HepG2 (cell line): ENCODE measurements at regions not wholly inside any gene's neighbourhood (a gene's known extent, or its start where the extent isn't known, plus 50 kb on each side); places are given as distances from the start of the nearest gene placed in this dataset.

Experiments
- ATAC-seq: fragments of 200-7000 bp; cut with Tn5 transposase; 3 replicates; pipeline ENCODE4 v1.9.1; 2020; ENCODE audit warnings: mild to moderate bottlenecking, moderate library complexity
- BruUV-seq: library from RNA; stranded (reverse); fragments of 400-500 nt; replicated peaks from 2 replicates; lab custom pipeline; 2021; lab: Mats Ljungman, UMichigan
- CTCF ChIA-PET: fragments of 300-600 bp; formaldehyde crosslinking; extraction: SDS; loops from one replicate; lab custom pipeline; 2021; ENCODE audit warnings: low total read pairs, inconsistent platforms, low intra/inter-chr PET ratio; lab: Yijun Ruan, JAX
- POLR2A ChIA-PET: fragments of 350-600 bp; sonication (Branson Sonifier 250); formaldehyde crosslinking; loops from one replicate; lab custom pipeline; 2020; ENCODE audit warnings: antibody characterized with exemption, inconsistent platforms; lab: Yijun Ruan, JAX
- DNase-seq: peaks from one replicate; pipeline ENCODE4 v3.0.0-alpha.2; 2015; ENCODE audit warnings: low spot score
- FAIRE-seq: peaks from 3 replicates; lab custom pipeline; 2011; peaks lifted over from hg19 to GRCh38; lab: Jason Lieb, UNC
- H2AFZ ChIP-seq: one replicate; pipeline ENCODE4 v1.6.1; 2011; ENCODE audit warnings: low read length, inconsistent platforms
- H3K27ac ChIP-seq: fragments of 300-600 bp; 3 replicates; pipeline ENCODE4 v1.8.0; 2011; ENCODE audit warnings: mixed run types, mild to moderate bottlenecking, mixed read lengths, low read length, inconsistent platforms; ENCODE audit not compliant: insufficient read depth; ENCODE audit errors: extremely low read length
- H3K27me3 ChIP-seq, 2 experiments: fragments of 200-600 bp in 1 of 2; 2 replicates in 1 of 2; 3 replicates in 1 of 2; pipeline versions ENCODE4 v1.6.0 to v1.8.0; 2011; ENCODE audit warnings: low read length in 2 of 2, mild to moderate bottlenecking in 2 of 2, moderate library complexity in 2 of 2, inconsistent platforms in 1 of 2; ENCODE audit not compliant: insufficient read depth in 2 of 2, control insufficient read depth in 1 of 2
- H3K36me3 ChIP-seq, 2 experiments: fragments of 200-600 bp in 1 of 2; replicated peaks in 1 of 2; 2 replicates in 1 of 2; 3 replicates in 1 of 2; pipeline versions ENCODE4 v1.5.1 to v1.8.0; 2011; ENCODE audit warnings: low read length in 2 of 2, inconsistent platforms in 1 of 2; ENCODE audit not compliant: insufficient read depth in 2 of 2, control insufficient read depth in 1 of 2
- H3K4me1 ChIP-seq: 2 replicates; pipeline ENCODE4 v1.5.1; 2012; ENCODE audit warnings: low read length, inconsistent platforms; ENCODE audit not compliant: insufficient read depth
- H3K4me2 ChIP-seq: 2 replicates; pipeline ENCODE4 v1.6.0; 2011; ENCODE audit warnings: low read depth, low read length, inconsistent platforms
- H3K4me3 ChIP-seq, 3 experiments: fragments of 200-600 bp in 1 of 3; sonication (generic), shearing (Covaris generic) in 1 of 3; replicated peaks in 1 of 3; 2 replicates each; pipeline ENCODE4 v1.5.1; 2011 to 2016; ENCODE audit warnings: low read length in 3 of 3, inconsistent platforms in 2 of 3, low read depth in 2 of 3, mild to moderate bottlenecking in 2 of 3, control low read depth in 1 of 3, mixed read lengths in 1 of 3; ENCODE audit not compliant: insufficient read depth in 1 of 3
- H3K79me2 ChIP-seq: one replicate; pipeline ENCODE4 v1.6.1; 2011; ENCODE audit warnings: low read length, inconsistent platforms; ENCODE audit not compliant: insufficient read depth
- H3K9ac ChIP-seq: 2 replicates; pipeline ENCODE4 v1.6.0; 2011; ENCODE audit warnings: mild to moderate bottlenecking, low read depth, low read length, inconsistent platforms; ENCODE audit not compliant: insufficient read depth
- H3K9me3 ChIP-seq: 2 replicates; pipeline ENCODE4 v1.5.1; 2012; ENCODE audit warnings: mild to moderate bottlenecking, low read length
- H4K20me1 ChIP-seq: 2 replicates; pipeline ENCODE4 v1.6.0; 2011; ENCODE audit warnings: inconsistent platforms, mild to moderate bottlenecking, low read length, moderate library complexity; ENCODE audit not compliant: insufficient read depth
- RAD21 ChIP-seq: fragments of 450-650 bp; formaldehyde crosslinking; IDR thresholded peaks from 2 replicates; pipeline ENCODE4 v1.5.0; 2020; ENCODE audit warnings: mild to moderate bottlenecking
- U2AF2 ChIP-seq: fragments of 200-400 bp; formaldehyde crosslinking; IDR thresholded peaks from 2 replicates; pipeline ENCODE4 v1.6.1; 2017; ENCODE audit warnings: low read depth, mild to moderate bottlenecking, low read length
- WGBS: methylation state at CpG from one replicate; pipeline ENCODE4 v1.1.6; 2017; ENCODE audit warnings: low lambda C conversion rate; 5-methylcytosine and 5-hydroxymethylcytosine counted together
- in situ Hi-C: cut with HindIII; loops from 2 replicates; pipeline ENCODE4 v1.10.0; 2017; ENCODE audit warnings: low pct_unique_long_range_greater_than_20kb; ENCODE audit not compliant: extremely low pct_ligation_motif_present
- intact Hi-C: fragments of 100-400 bp; cut with micrococcal nuclease; formaldehyde crosslinking; loops from one replicate; pipeline ENCODE4 v1.10.0; 2022; ENCODE audit not compliant: unreplicated experiment
- TF ChIP-seq, protein P1 (sequence below): sonication (generic); formaldehyde crosslinking; IDR thresholded peaks from 2 replicates; pipeline ENCODE4 v1.8.1; 2023; ENCODE audit warnings: mild to moderate bottlenecking, missing genetic modification reagents, borderline replicate concordance
- TF ChIP-seq, protein P2 (sequence below): sonication (generic); formaldehyde crosslinking; IDR thresholded peaks from 2 replicates; pipeline ENCODE4 v1.5.0; 2020; ENCODE audit warnings: missing genetic modification reagents
- TF ChIP-seq, protein P3 (sequence below): sonication (generic); formaldehyde crosslinking; IDR thresholded peaks from 2 replicates; pipeline ENCODE4 v1.9.0; 2021; ENCODE audit warnings: missing genetic modification reagents, mild to moderate bottlenecking, borderline replicate concordance
- TF ChIP-seq, protein P4 (sequence below): sonication (generic); formaldehyde crosslinking; IDR thresholded peaks from 2 replicates; pipeline ENCODE4 v1.4.0; 2020; ENCODE audit warnings: mild to moderate bottlenecking, missing genetic modification reagents

DNA sequence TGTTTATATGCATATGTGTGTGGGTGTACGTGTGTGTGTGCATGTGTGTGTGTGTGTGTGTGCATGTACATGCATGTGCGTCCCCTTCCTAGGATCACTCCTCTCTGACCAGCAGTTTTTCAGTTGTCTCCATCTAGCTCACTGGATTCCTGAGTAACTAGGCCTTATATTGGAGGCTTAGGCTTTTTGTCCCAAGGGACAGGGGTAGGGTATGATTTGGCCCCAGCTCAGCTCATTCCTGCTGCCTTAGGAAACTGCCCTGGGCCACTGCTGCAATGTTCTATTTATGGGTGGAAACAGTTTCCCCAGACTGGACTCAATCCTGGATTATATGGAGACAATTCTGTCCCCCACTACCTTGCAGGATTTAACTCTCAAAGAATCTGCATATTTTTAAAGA lies 68.8 kb upstream of the SDK1 start:
- no TSS peak for BruUV-seq
- Histone ChIP-seq H4K20me1 (no peaks in the 10 kb centered on the region), H3K27ac (no peak overlapping the region), H3K4me1 (no peaks in the 10 kb centered on the region), H3K9ac (no peak overlapping the region), H3K4me2 (no peak overlapping the region), H3K4me3 (no peak overlapping the region), H3K9me3 (peaks cover 11% of the 10 kb centered on the region; the same call in 1 of the 2 replicates), H3K79me2 (no peaks in the 10 kb centered on the region), H3K27me3 (peaks cover 3 to 11% of the 10 kb centered on the region in 2 experiments; a peak in 2 of 5 replicates), H3K36me3 (no peaks in the 10 kb centered on the region), H2AFZ (no peak overlapping the region)
- DNase-seq (no peak), FAIRE-seq (no peak), ATAC-seq (no peak)
- in situ Hi-C loops (no loop called here), intact Hi-C loops (no loop called here)
- POLR2A ChIA-PET: no interaction called here
- CTCF ChIA-PET: no interaction called here
- WGBS: 77% methylated on average over 2 of the region's 2 CpGs
- TF ChIP-seq, protein P1, sequence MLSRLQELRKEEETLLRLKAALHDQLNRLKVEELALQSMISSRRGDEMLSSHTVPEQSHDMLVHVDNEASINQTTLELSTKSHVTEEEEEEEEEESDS (CRISPR knock-in tag): no peak
- TF ChIP-seq, protein P2, sequence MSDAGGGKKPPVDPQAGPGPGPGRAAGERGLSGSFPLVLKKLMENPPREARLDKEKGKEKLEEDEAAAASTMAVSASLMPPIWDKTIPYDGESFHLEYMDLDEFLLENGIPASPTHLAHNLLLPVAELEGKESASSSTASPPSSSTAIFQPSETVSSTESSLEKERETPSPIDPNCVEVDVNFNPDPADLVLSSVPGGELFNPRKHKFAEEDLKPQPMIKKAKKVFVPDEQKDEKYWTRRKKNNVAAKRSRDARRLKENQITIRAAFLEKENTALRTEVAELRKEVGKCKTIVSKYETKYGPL (CRISPR knock-in tag): no peak
- TF ChIP-seq, protein P3, sequence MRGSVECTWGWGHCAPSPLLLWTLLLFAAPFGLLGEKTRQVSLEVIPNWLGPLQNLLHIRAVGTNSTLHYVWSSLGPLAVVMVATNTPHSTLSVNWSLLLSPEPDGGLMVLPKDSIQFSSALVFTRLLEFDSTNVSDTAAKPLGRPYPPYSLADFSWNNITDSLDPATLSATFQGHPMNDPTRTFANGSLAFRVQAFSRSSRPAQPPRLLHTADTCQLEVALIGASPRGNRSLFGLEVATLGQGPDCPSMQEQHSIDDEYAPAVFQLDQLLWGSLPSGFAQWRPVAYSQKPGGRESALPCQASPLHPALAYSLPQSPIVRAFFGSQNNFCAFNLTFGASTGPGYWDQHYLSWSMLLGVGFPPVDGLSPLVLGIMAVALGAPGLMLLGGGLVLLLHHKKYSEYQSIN (CRISPR knock-in tag): no peak
- TF ChIP-seq U2AF2 (no peak), RAD21 (CRISPR knock-in tag) (no peak)
- TF ChIP-seq, protein P4, sequence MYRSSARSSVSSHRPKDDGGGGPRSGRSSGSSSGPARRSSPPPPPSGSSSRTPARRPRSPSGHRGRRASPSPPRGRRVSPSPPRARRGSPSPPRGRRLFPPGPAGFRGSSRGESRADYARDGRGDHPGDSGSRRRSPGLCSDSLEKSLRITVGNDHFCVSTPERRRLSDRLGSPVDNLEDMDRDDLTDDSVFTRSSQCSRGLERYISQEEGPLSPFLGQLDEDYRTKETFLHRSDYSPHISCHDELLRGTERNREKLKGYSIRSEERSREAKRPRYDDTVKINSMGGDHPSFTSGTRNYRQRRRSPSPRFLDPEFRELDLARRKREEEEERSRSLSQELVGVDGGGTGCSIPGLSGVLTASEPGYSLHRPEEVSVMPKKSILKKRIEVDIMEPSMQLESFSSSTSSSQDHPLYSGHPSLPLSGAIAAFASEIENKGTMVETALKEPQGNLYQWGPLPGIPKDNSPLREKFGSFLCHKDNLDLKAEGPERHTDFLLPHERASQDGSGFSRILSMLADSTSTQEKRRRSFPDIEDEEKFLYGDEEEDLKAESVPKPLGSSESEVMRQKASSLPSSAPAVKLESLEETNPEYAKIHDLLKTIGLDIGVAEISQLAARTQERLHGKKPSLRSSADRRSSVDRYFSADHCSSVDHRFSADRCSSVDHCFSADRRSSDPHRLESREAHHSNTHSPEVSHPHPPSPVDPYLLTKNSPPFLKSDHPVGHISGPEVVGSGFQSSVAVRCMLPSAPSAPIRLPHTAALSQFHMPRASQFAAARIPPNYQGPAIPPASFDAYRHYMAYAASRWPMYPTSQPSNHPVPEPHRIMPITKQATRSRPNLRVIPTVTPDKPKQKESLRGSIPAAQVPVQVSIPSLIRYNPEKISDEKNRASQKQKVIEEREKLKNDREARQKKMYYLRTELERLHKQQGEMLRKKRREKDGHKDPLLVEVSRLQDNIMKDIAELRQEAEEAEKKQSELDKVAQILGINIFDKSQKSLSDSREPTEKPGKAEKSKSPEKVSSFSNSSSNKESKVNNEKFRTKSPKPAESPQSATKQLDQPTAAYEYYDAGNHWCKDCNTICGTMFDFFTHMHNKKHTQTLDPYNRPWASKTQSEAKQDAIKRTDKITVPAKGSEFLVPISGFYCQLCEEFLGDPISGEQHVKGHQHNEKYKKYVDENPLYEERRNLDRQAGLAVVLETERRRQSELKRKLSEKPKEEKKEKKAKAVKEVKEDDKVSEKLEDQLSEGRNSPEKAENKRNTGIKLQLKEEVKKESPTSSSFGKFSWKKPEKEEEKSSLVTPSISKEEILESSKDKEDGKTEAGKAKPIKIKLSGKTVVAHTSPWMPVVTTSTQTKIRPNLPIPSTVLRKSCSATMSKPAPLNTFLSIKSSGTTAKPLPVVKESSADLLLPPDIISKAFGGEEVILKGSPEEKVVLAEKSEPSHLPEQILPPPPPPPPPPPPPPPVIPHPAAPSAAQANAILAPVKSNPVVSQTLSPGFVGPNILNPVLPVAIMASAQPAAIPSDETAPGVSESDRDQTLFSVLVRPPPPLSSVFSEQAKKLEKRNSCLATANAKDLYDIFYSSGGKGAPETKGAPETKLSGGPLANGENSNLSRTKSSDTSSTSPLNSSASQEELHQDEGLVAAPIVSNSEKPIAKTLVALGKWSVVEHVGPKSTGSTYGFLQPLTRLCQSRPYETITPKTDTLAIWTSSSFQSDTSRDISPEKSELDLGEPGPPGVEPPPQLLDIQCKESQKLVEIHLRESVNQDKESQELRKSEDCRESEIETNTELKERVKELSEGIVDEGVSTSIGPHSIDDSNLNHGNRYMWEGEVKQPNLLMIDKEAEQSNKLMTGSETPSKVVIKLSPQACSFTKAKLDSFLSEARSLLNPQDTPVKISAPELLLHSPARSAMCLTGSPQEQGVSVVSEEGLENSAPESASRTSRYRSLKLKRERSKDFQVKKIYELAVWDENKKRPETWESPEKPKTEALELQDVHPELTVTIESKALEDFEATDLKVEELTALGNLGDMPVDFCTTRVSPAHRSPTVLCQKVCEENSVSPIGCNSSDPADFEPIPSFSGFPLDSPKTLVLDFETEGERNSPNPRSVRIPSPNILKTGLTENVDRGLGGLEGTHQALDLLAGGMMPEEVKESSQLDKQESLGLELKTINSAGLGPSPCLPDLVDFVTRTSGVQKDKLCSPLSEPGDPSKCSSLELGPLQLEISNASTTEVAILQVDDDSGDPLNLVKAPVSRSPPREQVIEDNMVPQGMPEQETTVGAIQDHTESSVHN (CRISPR knock-in tag): no peak
